Left lung (tissue), 4 donors: ENCODE measurements at regions not wholly inside any gene's neighbourhood (a gene's known extent, or its start where the extent isn't known, plus 50 kb on each side); places are given as distances from the start of the nearest gene placed in this dataset.

Experiments used
- ATAC-seq: fragments of 200-7000 bp; cut with Tn5 transposase; one replicate; pipeline ENCODE4 v1.9.1; 2020; ENCODE audit warnings: moderate library complexity
- DNase-seq, 4 donors: peaks; one replicate each; pipeline ENCODE4 v3.0.0-alpha.2; 2013 to 2020
- H3K27ac ChIP-seq, 2 donors: fragments of 200-600 bp; sonication (generic) in 1 of 2; one replicate each; pipeline versions ENCODE4 v1.5.0 to v1.8.0; 2020 to 2021
- H3K27me3 ChIP-seq, 2 donors: fragments of 200-600 bp; sonication (generic) in 1 of 2; one replicate each; pipeline versions ENCODE4 v1.5.0 to v1.8.0; 2020 to 2021
- H3K36me3 ChIP-seq, 2 donors: fragments of 200-600 bp; sonication (generic) in 1 of 2; one replicate each; pipeline versions ENCODE4 v1.5.0 to v1.8.0; 2020 to 2021
- H3K4me1 ChIP-seq, 2 donors: fragments of 200-600 bp; one replicate each; pipeline ENCODE4 v1.8.0; 2021
- H3K4me3 ChIP-seq, 2 donors: fragments of 200-600 bp; sonication (generic) in 1 of 2; one replicate each; pipeline versions ENCODE4 v1.5.0 to v1.8.0; 2020 to 2021; ENCODE audit warnings: mild to moderate bottlenecking in 1 of 2
- H3K9me3 ChIP-seq, 2 donors: fragments of 200-600 bp; sonication (generic) in 1 of 2; one replicate each; pipeline versions ENCODE4 v1.5.0 to v1.8.0; 2020 to 2021
- intact Hi-C, 2 donors: fragments of 100-400 bp; cut with DNase I; formaldehyde crosslinking; loops; one replicate each; pipeline versions ENCODE4 v1.11.2 to v1.14.2; 2022
- TF ChIP-seq, protein P1 (sequence below), 2 donors: fragments of 200-600 bp; sonication (generic) in 1 of 2; IDR thresholded peaks; one replicate each; pipeline versions ENCODE4 v1.5.0 to v1.8.0; 2021; ENCODE audit warnings: antibody characterized with exemption in 2 of 2
- donor health status: DM: no; HTN: yes; CAD: no.
- donor health status: DM: no; HTN: no; CAD: no.

DNA sequence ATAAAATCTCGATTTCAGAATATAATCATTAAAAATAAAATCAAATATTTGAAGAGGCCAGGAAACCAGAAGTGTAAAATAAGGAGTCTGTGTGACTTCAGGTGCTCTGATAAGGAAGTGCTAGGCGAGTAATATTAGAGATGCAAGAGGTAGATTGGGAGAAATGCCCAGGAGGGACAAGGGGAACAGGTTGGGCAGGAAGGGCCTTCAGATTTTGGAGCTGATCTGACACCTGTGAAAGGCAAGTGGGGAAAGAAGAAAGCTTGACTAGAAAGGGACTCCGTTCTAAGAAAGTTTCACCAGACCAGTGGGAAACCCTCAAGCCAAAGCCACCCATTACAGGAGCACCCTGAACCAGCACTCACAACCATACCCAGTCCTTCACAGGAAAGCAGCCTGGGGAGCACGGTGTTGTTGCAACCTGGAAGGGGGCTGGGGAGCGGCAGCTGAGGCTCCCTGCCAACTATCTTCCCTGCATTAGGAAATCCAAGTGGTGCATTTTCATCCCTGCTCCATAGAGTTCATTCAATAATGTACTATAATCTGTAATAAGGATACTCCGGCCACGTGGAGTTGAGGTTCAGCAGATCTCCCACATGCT is 57.5 kb upstream of the GREB1L start:
- TF ChIP-seq, protein P1, sequence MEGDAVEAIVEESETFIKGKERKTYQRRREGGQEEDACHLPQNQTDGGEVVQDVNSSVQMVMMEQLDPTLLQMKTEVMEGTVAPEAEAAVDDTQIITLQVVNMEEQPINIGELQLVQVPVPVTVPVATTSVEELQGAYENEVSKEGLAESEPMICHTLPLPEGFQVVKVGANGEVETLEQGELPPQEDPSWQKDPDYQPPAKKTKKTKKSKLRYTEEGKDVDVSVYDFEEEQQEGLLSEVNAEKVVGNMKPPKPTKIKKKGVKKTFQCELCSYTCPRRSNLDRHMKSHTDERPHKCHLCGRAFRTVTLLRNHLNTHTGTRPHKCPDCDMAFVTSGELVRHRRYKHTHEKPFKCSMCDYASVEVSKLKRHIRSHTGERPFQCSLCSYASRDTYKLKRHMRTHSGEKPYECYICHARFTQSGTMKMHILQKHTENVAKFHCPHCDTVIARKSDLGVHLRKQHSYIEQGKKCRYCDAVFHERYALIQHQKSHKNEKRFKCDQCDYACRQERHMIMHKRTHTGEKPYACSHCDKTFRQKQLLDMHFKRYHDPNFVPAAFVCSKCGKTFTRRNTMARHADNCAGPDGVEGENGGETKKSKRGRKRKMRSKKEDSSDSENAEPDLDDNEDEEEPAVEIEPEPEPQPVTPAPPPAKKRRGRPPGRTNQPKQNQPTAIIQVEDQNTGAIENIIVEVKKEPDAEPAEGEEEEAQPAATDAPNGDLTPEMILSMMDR (IDR thresholded peaks at IDR 0.05) = no peak
- H3K36me3 ChIP-seq = no peaks in the 10 kb centered on the region
- H3K4me3 ChIP-seq = no peak overlapping the region
- intact Hi-C loops = no loop called here
- no peaks in the 10 kb centered on the region for H3K9me3 ChIP-seq
- ATAC-seq (no peak), DNase-seq (no peak)
- H3K27ac ChIP-seq = no peak overlapping the region
- H3K27me3 ChIP-seq = no peaks in the 10 kb centered on the region
- H3K4me1 ChIP-seq = no peaks in the 10 kb centered on the region

- no peaks in the 10 kb centered on the region for H3K36me3 ChIP-seq
- ATAC-seq = no peak
- H3K27ac ChIP-seq = no peak overlapping the region
- H3K9me3 ChIP-seq = no peaks in the 10 kb centered on the region
- no peak overlapping the region for H3K4me3 ChIP-seq
- intact Hi-C loops = no loop called here
- no peak for DNase-seq
- H3K4me1 ChIP-seq = no peaks in the 10 kb centered on the region
- TF ChIP-seq, protein P1 (IDR thresholded peaks at IDR 0.05) = no peak
- no peaks in the 10 kb centered on the region for H3K27me3 ChIP-seq
Observed at GRCh38 chr18:21187886-21188285, 54.1 kb upstream of the GREB1L start.

GRCh38 chr18:21191596-21192307 is 50.3 kb upstream of the GREB1L start:
- intact Hi-C loops = loop anchor here (10.0 kb wide), 1 partner anchor 253 kb away; no protein-coding TSS in a partner anchor
- TF ChIP-seq, protein P1 (IDR thresholded peaks at IDR 0.05) = peak in 1 of 2 donors; percentile 43
- H3K9me3 ChIP-seq = no peaks in the 10 kb centered on the region
- DNase-seq (peak in 2 of 4 donors; percentile 54 to 56), ATAC-seq (peak; percentile 90)
- H3K36me3 ChIP-seq = no peaks in the 10 kb centered on the region
- no peak overlapping the region for H3K4me3 ChIP-seq
- H3K27ac ChIP-seq = no peak overlapping the region
- H3K4me1 ChIP-seq = no peaks in the 10 kb centered on the region
- peaks cover 0 to 7% of the 10 kb centered on the region in 2 donors for H3K27me3 ChIP-seq
